Stomach (tissue), 4 donors: ENCODE measurements at regions not wholly inside any gene's neighbourhood (a gene's known extent, or its start where the extent isn't known, plus 50 kb on each side); places are given as distances from the start of the nearest gene placed in this dataset.

Experiments
- CTCF ChIP-seq, 7 experiments: fragments of 450-650 bp in 4 of 7; fragments of 200-600 bp in 3 of 7; sonication (generic) in 3 of 7; IDR thresholded peaks; one replicate each; pipeline ENCODE4 v1.5.1; 2016 to 2019; ENCODE audit warnings: antibody characterized with exemption in 7 of 7, control low read depth in 2 of 7, mild to moderate bottlenecking in 1 of 7
- POLR2A ChIP-seq, 4 donors: fragments of 450-650 bp; IDR thresholded peaks; one replicate each; pipeline ENCODE4 v1.6.1; 2016; ENCODE audit warnings: antibody characterized with exemption in 4 of 4, control low read depth in 2 of 4, mild to moderate bottlenecking in 1 of 4, moderate library complexity in 1 of 4
- POLR2AphosphoS5 ChIP-seq, 3 donors: sonication (generic); formaldehyde crosslinking; IDR thresholded peaks; one replicate each; pipeline ENCODE4 v1.6.1; 2016; ENCODE audit warnings: antibody characterized with exemption in 3 of 3

- no peak for TF ChIP-seq CTCF (IDR thresholded peaks at IDR 0.05)
- TF ChIP-seq POLR2A (IDR thresholded peaks at IDR 0.05), result no peak
- TF ChIP-seq POLR2AphosphoS5 (IDR thresholded peaks at IDR 0.05), result no peak
Measured at GRCh38 chr6:47130086-47130485, 88.0 kb upstream of the ADGRF1 start.
